GM12878 (cell line): ENCODE measurements at regions not wholly inside any gene's neighbourhood (a gene's known extent, or its start where the extent isn't known, plus 50 kb on each side); places are given as distances from the start of the nearest gene placed in this dataset.

ENCODE experiments used
- ATAC-seq: fragments of 200-7000 bp; cut with Tn5 transposase; 3 replicates; pipeline ENCODE4 v1.9.1; 2020; ENCODE audit warnings: mild to moderate bottlenecking, moderate library complexity
- BruUV-seq: library from RNA; stranded (reverse); fragments of 400-500 nt; replicated peaks from 2 replicates; lab custom pipeline; 2021; lab: Mats Ljungman, UMichigan
- CTCF ChIA-PET: fragments of 300-600 bp; sonication (Branson Sonifier 250); formaldehyde crosslinking; extraction: SDS; loops from one replicate; lab custom pipeline; 2021; ENCODE audit warnings: inconsistent platforms; lab: Yijun Ruan, JAX
- POLR2A ChIA-PET: fragments of 350-600 bp; formaldehyde crosslinking; extraction: SDS; loops from one replicate; lab custom pipeline; 2021; ENCODE audit warnings: inconsistent platforms; lab: Charles Lee
- RAD21 ChIA-PET: fragments of 300-600 bp; sonication (Branson Sonifier 250); formaldehyde crosslinking; loops from one replicate; lab custom pipeline; 2023; ENCODE audit warnings: antibody characterized with exemption; ENCODE audit not compliant: unreplicated experiment; lab: Charles Lee
- SMC1A ChIA-PET: fragments of 300-600 bp; sonication (Branson Sonifier 250); formaldehyde crosslinking; loops from one replicate; lab custom pipeline; 2023; ENCODE audit not compliant: unreplicated experiment, uncharacterized antibody; lab: Charles Lee
- DNase-seq: peaks from one replicate; pipeline ENCODE4 v3.0.0-alpha.2; 2011; ENCODE audit warnings: low read depth, low spot score
- FAIRE-seq: peaks from 3 replicates; lab custom pipeline; 2011; peaks lifted over from hg19 to GRCh38; lab: Jason Lieb, UNC
- H2AFZ ChIP-seq: 2 replicates; pipeline ENCODE4 v1.6.0; 2011; ENCODE audit warnings: low read depth, low read length, control low read depth; ENCODE audit not compliant: control insufficient read depth
- H3K27ac ChIP-seq: 2 replicates; pipeline ENCODE4 v1.5.1; 2011; ENCODE audit warnings: control low read depth; ENCODE audit not compliant: control insufficient read depth, insufficient read depth
- H3K27me3 ChIP-seq, 2 experiments: replicated peaks in 1 of 2; 2 replicates each; pipeline versions ENCODE4 v1.6.0 to v1.6.1; 2011; ENCODE audit warnings: low read length in 1 of 2; ENCODE audit not compliant: control insufficient read depth in 2 of 2, insufficient read depth in 2 of 2
- H3K36me3 ChIP-seq, 2 experiments: 2 replicates each; pipeline ENCODE4 v1.5.1; 2011; ENCODE audit warnings: low read length in 1 of 2; ENCODE audit not compliant: control insufficient read depth in 2 of 2, insufficient read depth in 2 of 2
- H3K4me1 ChIP-seq: 2 replicates; pipeline ENCODE4 v1.6.1; 2011; ENCODE audit warnings: mild to moderate bottlenecking, low read length, moderate library complexity, mixed read lengths; ENCODE audit not compliant: control insufficient read depth, insufficient read depth
- H3K4me2 ChIP-seq: 2 replicates; pipeline ENCODE4 v1.6.0; 2011; ENCODE audit warnings: control low read depth; ENCODE audit not compliant: control insufficient read depth, insufficient read depth
- H3K4me3 ChIP-seq: fragments of 200-600 bp; sonication (generic); 2 replicates; pipeline ENCODE4 v1.5.1; 2016
- H3K79me2 ChIP-seq: 2 replicates; pipeline ENCODE4 v1.6.0; 2011; ENCODE audit warnings: low read length; ENCODE audit not compliant: control insufficient read depth, insufficient read depth
- H3K9ac ChIP-seq: 2 replicates; pipeline ENCODE4 v1.8.0; 2011; ENCODE audit warnings: low read length, control low read depth, mixed read lengths; ENCODE audit not compliant: control insufficient read depth, insufficient read depth
- H3K9me3 ChIP-seq: replicated peaks from 3 replicates; pipeline ENCODE4 v1.5.1; 2011; ENCODE audit warnings: mild to moderate bottlenecking, low read length; ENCODE audit not compliant: control insufficient read depth, insufficient read depth
- H4K20me1 ChIP-seq: 2 replicates; pipeline ENCODE4 v1.6.0; 2011; ENCODE audit not compliant: control insufficient read depth, insufficient read depth
- CBFB ChIP-seq: IDR thresholded peaks from 2 replicates; pipeline ENCODE4 v1.6.1; 2016; ENCODE audit warnings: antibody characterized with exemption, low read depth
- FOS ChIP-seq: IDR thresholded peaks from 3 replicates; pipeline ENCODE4 v1.6.1; 2011; ENCODE audit warnings: borderline replicate concordance; ENCODE audit not compliant: insufficient read length; ENCODE audit errors: extremely low read depth
- IRF3 ChIP-seq: fragments of 450-650 bp; IDR thresholded peaks from 2 replicates; pipeline ENCODE4 v1.6.1; 2014; ENCODE audit warnings: mild to moderate bottlenecking
- MEF2A ChIP-seq: IDR thresholded peaks from 2 replicates; pipeline ENCODE4 v1.6.1; 2011; ENCODE audit warnings: low read depth, mild to moderate bottlenecking, low read length, moderate library complexity; ENCODE audit not compliant: insufficient read depth
- MTA2 ChIP-seq: fragments of 450-650 bp; IDR thresholded peaks from 2 replicates; pipeline ENCODE4 v1.6.1; 2016; ENCODE audit warnings: low read depth, mild to moderate bottlenecking, moderate library complexity
- POLR2AphosphoS2 ChIP-seq: IDR thresholded peaks from 2 replicates; pipeline ENCODE4 v1.6.1; 2011; ENCODE audit warnings: low read depth, mild to moderate bottlenecking, low read length, improper control_type of control experiment, moderate library complexity
- POU2F2 ChIP-seq: IDR thresholded peaks from 3 replicates; pipeline ENCODE4 v1.6.1; 2011; ENCODE audit warnings: low read depth, mild to moderate bottlenecking, low read length, borderline replicate concordance
- RELA ChIP-seq: fragments of 450-650 bp; IDR thresholded peaks from 2 replicates; pipeline ENCODE4 v1.8.0; 2014; ENCODE audit warnings: borderline replicate concordance; ENCODE audit not compliant: partially characterized antibody
- ZBTB40 ChIP-seq: fragments of 450-650 bp; IDR thresholded peaks from 2 replicates; pipeline ENCODE4 v1.6.1; 2016; ENCODE audit warnings: mild to moderate bottlenecking, moderate library complexity, borderline replicate concordance
- ZNF592 ChIP-seq: fragments of 450-650 bp; IDR thresholded peaks from 2 replicates; pipeline ENCODE4 v1.6.1; 2017; ENCODE audit warnings: mild to moderate bottlenecking, moderate library complexity
- ZNF622 ChIP-seq: fragments of 450-650 bp; IDR thresholded peaks from 2 replicates; pipeline ENCODE4 v1.6.1; 2017; ENCODE audit warnings: mild to moderate bottlenecking, inconsistent platforms
- ZZZ3 ChIP-seq: IDR thresholded peaks from 2 replicates; pipeline ENCODE4 v1.6.1; 2011; ENCODE audit warnings: low read depth; ENCODE audit not compliant: control insufficient read depth, insufficient read length
- WGBS: methylation state at CpG from one replicate; pipeline ENCODE4 v1.1.6; 2016; ENCODE audit warnings: low lambda C conversion rate; ENCODE audit not compliant: insufficient replicate concordance, insufficient coverage; ENCODE audit errors: missing lambda C conversion rate; 5-methylcytosine and 5-hydroxymethylcytosine counted together
- in situ Hi-C: fragments of 300-500 bp; cut with MboI; formaldehyde crosslinking; loops from 9 replicates; pipeline ENCODE4 v1.14.3; 2018; ENCODE audit warnings: mixed read lengths
- intact Hi-C: fragments of 100-400 bp; cut with micrococcal nuclease; formaldehyde crosslinking; loops from one replicate; pipeline ENCODE4 v1.14.2; 2022; ENCODE audit not compliant: unreplicated experiment
- TF ChIP-seq, protein P1 (sequence below): fragments of 450-650 bp; IDR thresholded peaks from 2 replicates; pipeline ENCODE4 v1.6.1; 2017; ENCODE audit warnings: antibody characterized with exemption, mild to moderate bottlenecking, moderate library complexity

GRCh38 chr11:134981835-134982234 lies 569.8 kb upstream of the B3GAT1 start:
- BruUV-seq, result no TSS peak
- CTCF ChIA-PET, result no interaction called here
- in situ Hi-C loops, result no loop called here
- Histone ChIP-seq H4K20me1 (no peaks in the 10 kb centered on the region), H3K9ac (no peak overlapping the region), H3K9me3 (no peaks in the 10 kb centered on the region), H2AFZ (no peak overlapping the region), H3K79me2 (no peaks in the 10 kb centered on the region), H3K27ac (no peak overlapping the region), H3K27me3 (no peaks in the 10 kb centered on the region; a peak in 1 of 4 replicates), H3K4me1 (no peaks in the 10 kb centered on the region), H3K4me2 (no peak overlapping the region), H3K36me3 (no peaks in the 10 kb centered on the region), H3K4me3 (no peak overlapping the region)
- FAIRE-seq, result no peak
- no peak for ATAC-seq
- SMC1A ChIA-PET, result no interaction called here
- POLR2A ChIA-PET, result no interaction called here
- intact Hi-C loops, result no loop called here
- WGBS, result 8% methylated on average over 4 of the region's 4 CpGs
- RAD21 ChIA-PET, result no interaction called here
- no peak for DNase-seq
- TF ChIP-seq RELA (no peak), POU2F2 (no peak), ZNF592 (no peak), FOS (no peak), CBFB (no peak), IRF3 (no peak), MTA2 (no peak), ZZZ3 (no peak), ZNF622 (no peak), MEF2A (no peak), ZBTB40 (no peak), POLR2AphosphoS2 (no peak)
- TF ChIP-seq, protein P1, sequence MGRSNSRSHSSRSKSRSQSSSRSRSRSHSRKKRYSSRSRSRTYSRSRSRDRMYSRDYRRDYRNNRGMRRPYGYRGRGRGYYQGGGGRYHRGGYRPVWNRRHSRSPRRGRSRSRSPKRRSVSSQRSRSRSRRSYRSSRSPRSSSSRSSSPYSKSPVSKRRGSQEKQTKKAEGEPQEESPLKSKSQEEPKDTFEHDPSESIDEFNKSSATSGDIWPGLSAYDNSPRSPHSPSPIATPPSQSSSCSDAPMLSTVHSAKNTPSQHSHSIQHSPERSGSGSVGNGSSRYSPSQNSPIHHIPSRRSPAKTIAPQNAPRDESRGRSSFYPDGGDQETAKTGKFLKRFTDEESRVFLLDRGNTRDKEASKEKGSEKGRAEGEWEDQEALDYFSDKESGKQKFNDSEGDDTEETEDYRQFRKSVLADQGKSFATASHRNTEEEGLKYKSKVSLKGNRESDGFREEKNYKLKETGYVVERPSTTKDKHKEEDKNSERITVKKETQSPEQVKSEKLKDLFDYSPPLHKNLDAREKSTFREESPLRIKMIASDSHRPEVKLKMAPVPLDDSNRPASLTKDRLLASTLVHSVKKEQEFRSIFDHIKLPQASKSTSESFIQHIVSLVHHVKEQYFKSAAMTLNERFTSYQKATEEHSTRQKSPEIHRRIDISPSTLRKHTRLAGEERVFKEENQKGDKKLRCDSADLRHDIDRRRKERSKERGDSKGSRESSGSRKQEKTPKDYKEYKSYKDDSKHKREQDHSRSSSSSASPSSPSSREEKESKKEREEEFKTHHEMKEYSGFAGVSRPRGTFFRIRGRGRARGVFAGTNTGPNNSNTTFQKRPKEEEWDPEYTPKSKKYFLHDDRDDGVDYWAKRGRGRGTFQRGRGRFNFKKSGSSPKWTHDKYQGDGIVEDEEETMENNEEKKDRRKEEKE, result no peak
